ENCODE measurements at regions not wholly inside any gene's neighbourhood (a gene's known extent, or its start where the extent isn't known, plus 50 kb on each side); places are given as distances from the start of the nearest gene placed in this dataset.
A peak's percentile ranks its signal among the peaks of the same experiment; 100 is the strongest.

DNA sequence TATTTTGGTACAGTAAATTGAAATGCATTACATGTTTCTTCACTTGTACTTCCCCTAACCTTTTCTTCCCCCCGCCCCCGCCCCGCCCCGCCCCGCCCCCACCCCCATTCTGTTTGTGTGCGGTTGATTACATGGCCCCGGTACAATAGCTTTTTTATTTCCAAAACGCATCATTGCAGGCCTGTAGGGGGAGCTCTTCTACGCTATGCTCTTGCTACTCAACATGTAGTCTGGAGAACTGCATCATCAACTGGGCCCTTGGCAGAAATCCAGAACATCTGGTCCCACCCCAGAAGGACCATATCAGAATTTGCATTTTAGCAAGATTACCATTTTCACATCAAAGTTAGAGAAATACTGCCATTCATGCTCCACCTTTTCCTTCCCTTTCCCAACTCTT is 333.3 kb upstream of the DDX53 start:
- no peak for DNase-seq

DNA sequence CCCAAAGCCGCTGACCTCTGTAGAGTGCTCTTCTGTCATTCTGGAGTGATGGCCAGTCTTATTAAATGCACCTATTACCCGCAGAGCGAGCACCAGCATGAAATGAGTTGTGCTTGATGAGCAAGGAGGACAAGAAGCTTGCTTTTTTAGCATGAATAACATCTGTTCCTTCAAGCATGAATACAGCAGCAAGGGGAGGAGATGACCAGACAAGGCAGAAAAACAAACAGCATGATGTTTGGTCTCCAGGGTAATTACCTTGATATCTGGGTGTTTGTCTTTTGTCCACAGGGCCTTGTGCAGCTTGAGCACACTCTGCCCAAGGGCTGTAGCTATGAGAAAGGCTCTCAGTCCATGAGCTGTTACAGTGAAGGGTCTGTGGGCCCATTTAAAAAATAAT is 324.8 kb upstream of the DDX53 start:
- DNase-seq: no peak

DNA sequence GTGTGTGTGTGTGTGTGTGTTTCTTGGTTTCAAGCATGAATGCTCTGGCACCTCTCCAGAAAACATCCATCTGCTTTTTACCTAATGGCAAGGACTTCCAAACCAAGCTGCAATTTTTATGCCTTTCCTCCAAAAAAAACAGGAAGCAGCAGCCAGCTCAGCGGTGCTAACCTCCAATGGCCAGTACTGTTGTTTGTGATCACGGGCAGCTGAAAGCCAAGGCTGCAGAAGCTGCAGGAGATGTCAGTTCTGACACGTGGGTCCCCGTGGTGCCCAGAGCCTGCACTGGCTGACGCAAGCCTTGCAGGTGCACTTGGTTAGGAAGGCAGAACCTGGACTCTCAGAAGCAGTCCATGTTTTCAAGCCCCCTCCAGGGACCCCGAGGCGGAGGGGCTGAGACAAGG is 313.6 kb upstream of the DDX53 start:
- no peak for DNase-seq

DNA sequence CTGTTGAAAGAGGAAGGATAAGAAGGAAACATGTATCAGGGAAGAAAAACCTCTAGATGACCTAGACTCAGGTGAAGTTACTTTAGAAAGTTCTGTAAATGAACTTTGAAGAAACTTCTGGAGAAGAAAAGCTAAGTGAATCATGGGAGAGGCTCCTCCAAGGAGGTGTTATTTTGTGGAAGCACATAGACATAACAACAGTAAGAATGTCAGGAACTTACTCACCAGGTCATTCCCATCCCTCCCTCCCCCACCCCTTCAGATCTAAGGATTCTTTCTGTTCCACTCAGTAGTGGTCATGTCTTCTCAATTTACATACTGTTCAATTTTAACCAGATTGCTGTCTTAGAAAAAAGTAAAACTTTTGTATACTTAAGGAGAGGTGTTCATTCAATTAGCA is 310.5 kb upstream of the DDX53 start:
- DNase-seq: no peak

DNA sequence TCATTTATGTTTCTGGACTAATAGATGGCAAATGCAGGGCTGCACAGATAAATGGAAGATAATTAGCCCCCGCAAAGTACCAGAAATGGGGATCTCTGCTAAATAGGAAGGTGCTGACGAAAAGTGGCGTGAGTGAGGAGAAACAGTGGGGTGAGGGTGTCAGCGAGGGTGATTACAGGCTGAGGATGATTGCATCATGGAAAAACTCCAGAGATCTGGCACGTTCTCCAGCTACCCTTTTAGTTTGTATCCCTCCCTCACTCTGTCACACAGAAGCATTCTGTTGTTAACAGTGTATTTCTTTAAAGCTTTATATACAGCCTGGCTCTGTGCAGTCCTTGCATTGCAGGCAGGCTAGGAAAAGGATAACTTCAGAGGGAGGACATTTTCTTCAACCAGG is 309.6 kb upstream of the DDX53 start:
- no peak for DNase-seq

DNA sequence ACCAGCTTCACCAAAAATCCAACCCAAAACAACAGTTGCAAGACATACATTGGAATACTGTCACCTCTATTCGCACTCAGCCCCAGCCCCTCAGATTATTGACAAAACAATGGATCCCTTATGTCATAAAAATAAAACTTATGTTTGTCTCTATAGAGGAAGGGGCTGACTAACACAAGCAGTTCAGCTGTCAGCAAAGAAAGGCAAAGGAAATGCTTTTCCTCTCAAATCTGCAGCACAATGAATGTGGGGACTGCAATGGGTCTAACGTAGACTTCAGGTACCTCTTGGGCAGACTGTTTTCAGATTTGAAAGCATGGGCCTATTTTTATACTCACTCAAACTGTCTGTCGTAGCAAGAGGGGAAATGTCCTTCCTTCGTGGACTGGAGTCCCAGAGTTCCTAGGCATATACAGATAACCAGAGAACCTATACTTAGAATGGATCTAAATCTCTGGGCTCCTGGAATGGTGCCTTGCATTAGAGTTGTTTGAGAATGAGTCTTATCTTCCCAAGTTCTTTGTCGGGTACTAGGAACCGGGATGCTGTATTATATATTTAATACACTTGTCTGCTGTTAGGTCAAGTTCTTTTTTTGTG is 307.7 kb upstream of the DDX53 start:
- no peak for DNase-seq

DNA sequence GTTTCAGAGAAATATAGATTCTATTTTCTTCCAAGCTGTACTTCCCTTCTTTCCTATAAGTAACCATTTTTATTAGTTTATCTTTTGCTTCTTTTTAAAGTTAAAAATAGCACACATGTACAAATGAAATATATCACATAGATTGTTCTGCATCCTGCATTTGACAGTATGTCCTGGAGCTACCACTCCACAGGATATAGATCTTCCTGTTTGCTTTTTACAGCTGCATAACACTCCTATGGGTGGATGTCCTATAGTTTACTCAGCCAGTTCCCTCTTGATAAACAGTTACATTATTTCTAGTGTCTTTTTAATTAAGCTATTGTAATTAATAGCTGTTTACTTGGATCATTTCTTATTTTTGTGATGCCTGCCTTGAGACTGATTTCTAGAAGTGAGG is 301.6 kb upstream of the DDX53 start:
- no peak for DNase-seq

DNA sequence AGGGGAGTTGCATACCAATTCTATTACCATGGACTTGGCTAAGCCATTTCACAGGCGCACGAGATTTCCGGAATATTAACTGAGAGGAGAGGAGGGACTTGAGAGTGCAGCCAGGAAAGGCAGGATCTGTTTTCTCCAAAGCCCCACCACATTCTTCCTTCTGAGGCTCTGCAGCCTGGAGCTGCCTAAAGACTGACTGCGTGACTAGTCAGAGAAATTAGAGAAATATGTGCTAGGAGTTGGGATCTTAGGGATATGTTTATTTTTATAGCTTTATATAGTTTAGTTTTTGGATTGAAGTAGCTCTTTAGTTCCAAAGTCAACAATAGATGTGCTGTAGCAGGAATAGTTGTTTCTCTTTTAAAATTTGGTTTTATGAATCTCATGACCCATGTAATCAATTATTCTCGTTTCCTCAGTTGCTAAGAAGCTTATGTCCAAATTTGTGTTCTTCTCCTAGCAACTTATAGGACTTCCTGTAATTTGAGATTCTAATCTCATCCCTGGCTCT is 300.1 kb upstream of the DDX53 start:
- DNase-seq: no peak

DNA sequence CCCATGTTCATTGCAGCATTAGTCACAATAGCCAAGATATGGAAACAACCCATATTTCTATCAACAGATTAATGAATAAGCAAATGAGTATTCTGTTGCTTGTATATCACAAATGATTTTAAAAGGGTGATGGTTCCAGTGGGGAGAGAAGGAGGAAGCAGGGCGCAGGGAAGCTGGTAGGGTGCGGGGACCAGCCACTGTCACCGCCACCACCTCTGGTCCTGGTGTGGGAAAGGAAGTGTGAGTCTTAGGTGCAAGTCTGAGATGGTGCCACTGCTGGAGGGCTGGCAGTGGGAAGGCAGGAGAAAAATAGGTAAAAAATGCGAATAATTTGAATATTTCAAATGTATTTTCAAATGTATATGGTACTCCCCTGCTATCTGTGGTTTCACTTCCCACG is 286.8 kb upstream of the DDX53 start:
- DNase-seq: no peak

DNA sequence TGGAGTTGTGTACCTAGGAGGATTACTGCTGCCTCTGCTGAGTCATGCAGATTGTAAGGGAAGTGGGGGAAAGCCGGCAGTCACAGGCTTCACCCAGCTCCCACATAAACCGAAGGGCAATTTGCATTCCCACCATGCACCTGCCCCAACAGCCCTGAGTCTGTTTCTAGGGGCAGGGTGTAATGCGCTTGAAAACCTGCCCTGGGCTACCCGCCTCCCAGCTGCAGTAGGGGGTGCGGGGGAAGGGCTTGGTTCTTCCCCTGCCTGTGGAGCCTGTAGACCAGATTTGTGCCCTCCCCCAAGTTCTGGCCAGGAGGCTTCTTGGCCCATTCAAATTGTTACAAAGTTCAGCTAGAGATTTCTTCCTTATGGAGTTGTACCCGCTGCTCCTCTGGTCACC is 269.2 kb upstream of the DDX53 start:
- DNase-seq: no peak

DNA sequence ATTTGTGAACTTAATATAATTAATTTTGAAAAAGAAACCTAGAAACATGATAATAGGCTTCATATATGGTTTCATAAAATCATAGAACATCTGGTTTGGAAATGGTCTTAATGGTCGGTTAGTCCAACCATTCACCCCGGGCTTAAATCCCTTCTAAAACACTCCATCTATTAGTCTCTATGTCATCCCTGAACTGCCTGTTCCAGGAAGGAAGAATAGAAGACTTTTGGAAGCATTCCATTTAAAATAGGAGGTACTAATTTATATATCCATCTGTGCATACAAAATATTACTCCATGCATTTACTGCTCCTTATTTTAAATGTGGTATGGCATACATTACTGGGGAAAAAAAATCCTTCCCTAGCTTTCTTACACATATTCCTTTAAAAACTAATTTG is 262.2 kb upstream of the DDX53 start:
- DNase-seq: no peak

DNA sequence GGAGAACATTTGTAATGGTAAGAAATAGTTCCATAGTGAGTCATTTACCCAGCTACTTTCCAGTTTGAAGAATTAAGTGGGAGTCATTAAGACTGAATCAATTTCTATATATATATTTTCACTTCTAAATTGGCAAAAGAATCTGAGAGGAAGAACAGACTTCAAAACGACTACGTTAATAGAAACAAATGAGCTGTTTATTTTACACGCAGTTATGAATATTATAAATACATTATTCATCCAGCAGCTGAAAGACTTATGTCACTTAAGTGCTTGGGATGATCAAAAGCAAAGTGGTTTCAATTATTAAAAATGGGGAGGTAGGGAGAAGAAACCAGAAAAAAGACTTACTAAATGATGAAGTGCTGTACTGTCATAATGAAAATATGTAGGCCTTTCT is 260.5 kb upstream of the DDX53 start:
- no peak for DNase-seq

DNA sequence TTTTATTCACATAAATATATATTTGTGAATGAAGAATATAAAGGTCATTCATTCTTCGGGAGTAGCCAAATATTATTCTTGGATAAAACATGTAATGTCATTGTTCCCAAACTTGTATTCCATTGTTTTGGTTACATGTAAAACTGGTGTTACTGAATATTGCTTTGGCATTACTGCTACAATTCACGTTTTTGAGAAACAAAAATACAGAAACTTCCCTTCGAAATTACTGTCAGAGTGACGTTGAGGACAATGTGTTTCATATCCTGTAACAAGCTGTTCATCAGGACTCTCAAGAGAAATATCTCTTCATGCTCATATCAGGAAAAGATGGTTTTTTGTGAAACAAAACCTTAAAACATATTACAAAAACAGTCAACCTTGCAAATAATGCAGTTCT is 258.9 kb upstream of the DDX53 start:
- DNase-seq: no peak

DNA sequence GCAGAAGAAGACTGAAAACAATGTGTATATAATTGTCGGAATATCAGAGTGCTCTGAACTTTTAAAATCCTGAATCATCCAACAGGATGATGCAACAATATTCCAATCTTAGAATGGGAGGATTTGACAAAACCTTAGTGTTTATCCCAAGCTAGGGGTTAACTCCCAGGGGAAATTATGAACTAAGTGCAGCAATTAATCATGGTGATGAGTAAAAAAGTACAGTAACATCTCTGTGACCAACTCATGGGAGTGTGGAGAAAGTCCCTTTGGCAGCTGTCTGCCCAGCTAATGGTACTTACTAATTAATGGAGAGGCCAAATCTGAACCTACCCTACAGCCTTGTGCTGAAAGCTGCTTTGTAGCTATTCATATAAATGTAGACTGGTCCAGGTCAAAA is 257.6 kb upstream of the DDX53 start:
- no peak for DNase-seq

DNA sequence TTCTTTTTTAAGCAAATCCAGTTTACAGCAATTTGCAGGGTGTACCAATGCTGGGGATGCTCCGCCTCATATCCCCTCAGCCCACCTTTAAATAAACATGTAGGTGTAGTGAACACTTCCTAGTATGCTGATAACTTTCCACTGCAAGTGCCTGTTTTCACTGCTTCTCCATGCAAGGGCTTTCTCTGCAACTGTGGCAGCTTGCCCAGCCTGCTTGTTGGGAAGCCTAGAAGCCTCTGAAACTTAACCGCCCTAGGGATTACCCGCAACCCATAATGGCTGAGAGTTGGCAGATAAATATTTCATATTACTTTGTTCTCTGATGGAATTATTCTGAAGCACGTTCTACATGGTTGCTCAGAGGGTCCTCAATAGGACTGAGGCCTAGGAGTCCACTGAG is 253.7 kb upstream of the DDX53 start:
- no peak for DNase-seq

DNA sequence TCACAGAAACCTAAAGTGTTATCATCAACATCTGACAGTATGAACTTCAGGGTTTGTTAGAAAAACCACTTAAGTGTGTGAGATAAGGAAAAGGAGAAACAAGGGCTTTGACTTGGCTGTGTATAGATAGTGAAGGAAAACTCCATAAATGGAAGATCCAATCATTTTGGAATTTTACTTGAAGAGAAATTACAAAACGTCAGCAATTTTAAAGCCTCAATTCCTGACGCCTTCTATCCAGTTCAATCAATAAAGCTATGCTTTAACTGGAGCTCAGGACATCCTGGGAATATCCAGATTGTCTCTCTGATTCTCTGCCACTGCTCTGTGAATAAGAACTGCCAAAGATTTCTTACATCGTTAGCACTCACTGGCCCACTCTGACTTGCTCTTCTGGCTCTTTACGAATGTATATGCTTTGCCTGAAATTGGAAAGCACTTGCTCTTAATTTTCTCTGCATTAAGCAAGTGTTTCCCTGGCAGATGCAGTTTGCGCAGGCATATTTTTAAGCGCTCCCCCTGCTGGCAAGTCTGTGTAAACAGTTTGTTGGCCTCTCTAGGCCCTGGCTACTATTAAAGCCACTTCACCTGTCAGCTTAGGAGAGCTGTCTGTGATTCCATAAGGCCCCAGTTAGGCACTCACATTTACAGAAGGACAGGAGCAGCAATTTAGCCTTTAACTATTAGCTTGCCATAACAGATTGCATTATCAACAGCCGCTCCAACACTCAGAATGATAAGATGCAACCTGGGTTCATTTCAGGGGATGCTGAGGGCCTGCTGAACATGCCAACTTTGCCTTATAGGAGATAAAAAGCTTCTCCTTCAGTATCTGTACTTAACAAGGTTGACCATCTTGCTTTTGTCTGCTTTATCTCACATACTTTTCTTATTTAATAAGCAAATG is 251.4 kb upstream of the DDX53 start:
- peak; percentile 10 for DNase-seq

DNA sequence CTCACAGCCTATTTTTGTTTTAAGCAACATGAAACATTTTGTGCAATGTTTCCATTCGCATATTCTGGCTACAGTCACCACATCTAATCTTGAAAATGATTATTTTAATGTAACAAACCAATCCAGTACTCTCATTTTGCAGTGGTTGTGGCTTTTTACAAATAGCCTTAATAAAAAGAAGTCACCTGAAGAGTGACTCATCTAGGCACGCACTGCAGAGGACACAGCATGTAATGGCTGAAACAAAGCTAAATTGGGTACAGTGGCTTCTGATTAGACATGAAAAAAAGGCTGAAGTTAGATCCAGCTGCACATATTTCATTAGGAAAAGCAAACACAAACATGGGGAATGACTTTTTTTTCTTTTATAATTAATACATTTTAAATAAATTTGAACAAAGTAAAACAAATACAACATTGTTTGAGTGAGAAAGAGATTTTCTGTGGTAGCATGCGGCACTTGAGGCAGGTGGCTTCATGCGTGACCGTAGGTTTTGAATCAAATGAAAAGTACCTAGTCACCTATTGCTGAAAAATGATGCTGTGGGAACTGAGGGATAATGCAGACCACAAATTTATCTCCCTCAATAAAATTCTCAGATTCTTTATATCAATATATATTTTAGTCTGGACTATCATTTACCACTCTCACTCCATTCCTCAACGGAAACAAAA is 240.8 kb upstream of the DDX53 start:
- no peak for DNase-seq

DNA sequence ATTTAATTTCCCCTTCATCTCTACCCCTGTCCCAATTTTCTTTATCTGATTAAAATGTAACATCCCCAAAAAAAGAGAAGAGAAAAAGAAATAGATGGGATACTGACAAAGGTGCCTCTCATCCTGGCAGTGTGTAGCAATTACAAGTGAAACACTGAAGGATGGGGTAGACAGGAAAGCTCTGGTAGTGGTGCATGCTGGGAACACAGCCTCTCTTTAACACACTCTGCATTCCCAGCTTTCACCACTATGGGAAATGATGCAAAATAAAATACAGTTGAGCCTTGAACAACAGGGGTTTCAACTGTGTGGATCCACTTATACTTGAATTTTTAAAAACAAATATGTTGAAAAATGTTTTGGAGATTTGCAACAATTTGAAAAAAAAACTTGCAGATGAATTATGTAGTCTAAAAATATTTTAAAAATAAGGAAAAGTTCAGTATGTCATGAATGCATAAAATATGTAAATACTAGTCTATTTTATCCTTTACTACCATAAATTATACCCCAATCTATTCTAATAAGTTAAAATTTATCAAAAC is 239.2 kb upstream of the DDX53 start:
- no peak for DNase-seq

DNA sequence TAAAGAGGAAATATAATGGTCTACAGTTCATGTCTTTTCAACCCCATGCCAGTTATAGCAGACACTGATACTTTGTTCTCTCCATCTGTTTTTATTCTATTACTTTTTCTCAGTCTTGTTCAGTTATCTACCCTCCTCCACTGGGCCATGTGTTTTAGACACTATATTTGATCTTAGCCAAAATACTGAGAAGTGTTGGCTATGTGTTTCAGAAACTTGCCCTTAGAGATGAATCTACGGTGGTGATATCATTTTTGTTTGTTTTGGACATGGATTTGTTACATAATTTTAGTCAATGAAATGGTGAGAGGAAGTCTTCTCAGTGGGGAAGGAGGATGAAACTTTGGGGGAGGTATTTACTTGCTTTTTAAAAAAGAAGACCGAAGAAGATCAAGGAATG is 211.5 kb upstream of the DDX53 start:
- no peak for DNase-seq

DNA sequence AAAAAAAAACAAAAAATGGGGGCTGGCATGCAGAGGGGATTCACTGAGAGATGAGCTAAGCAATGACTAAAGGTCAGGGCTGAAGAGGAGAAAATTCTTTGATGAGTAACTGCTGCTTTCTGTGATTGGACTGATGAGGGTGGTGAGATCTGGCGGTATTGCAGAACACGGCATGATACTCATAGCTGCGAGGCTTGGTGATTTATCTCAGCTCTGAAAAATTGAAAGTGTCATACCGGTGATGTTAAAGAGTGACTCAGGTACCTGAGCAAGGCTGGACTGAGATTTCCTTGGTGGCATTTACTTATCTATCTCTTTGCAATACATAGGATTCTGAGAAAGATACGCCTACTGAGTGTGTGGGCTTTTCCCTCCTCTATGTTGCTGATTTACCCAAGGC is 204.1 kb upstream of the DDX53 start:
- no peak for DNase-seq

DNA sequence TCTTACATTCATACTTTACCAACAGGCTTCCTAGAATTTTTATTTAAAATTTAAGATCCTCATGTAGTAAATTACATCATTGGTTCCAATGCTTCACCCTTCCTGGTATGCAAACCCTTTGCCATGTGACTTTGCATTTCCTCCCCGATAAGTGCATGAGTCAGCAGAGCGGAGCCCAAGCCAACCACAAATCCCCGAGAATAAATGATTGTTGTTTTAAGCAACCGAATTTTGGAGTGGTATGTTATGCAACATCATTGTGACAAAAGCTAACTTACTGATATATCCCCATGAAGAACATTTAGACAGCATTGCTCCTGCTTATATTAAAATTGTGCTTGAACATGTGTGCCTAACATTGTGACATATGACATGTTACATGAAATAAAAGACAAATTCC is 199.4 kb upstream of the DDX53 start:
- no peak for DNase-seq

DNA sequence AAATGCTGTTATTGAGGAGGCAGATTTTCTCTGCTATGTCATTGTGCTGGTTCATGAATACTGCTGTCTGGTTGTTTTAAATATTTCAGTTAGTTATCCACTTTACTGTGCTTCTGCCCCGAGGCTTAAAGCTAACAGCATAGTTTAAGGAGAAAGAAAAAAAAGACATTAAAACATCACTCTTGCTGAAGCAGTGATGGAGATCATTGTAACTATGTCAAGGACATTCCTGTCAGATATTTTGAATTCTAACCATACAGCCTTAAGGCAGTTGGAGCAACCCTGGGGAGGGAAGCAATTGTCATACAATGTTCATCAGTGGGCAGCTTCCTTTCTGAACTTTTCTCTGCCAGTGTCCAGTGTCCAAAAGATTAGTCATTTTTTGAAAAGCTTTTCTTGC is 199.0 kb upstream of the DDX53 start:
- no peak for DNase-seq

DNA sequence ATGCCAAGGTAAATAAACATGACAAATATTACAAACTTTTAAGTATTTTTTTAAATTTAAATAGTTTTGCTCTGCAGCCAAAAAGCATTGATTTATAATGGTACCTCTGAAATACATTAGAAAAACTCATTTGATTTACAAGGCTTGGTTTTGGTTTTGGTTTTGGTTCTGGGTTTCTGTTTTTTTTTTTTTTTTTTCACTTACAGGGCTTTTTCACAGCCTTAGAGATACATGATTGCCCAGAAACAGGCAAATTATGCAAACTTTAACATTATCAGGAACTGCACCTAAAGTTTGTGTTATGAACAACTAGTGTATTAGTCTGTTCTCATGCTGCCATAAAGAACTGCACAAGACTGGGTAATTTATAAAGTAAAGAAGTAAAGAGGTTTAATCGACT is 196.4 kb upstream of the DDX53 start:
- DNase-seq: no peak

DNA sequence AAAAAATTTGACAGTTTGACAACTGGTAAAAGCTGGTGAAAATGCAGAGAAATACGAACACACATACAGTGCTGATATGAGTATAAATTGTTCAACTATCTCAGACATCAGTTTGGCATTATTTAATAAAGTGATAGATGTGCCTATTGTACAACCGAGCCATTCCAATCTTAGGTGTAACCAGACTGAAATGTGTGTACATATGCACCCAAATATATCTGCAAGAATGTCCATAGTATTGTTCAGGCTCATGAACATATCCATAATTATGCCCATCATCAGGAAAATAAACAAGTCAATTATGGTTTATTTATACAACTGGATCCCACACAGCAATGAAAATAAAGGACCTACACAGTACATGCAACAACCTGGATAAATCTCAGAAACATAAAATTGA is 188.9 kb upstream of the DDX53 start:
- no peak for DNase-seq

Measured in stimulated activated CD4-positive, alpha-beta T cell treated with anti-CD3 and anti-CD28 coated beads, Interleukin-12 subunit alpha, Interleukin-12 subunit beta, amount 100 ng/mL, for 4 hours (primary cell).